ENCODE measurements at regions not wholly inside any gene's neighbourhood (a gene's known extent, or its start where the extent isn't known, plus 50 kb on each side); places are given as distances from the start of the nearest gene placed in this dataset.

DNA sequence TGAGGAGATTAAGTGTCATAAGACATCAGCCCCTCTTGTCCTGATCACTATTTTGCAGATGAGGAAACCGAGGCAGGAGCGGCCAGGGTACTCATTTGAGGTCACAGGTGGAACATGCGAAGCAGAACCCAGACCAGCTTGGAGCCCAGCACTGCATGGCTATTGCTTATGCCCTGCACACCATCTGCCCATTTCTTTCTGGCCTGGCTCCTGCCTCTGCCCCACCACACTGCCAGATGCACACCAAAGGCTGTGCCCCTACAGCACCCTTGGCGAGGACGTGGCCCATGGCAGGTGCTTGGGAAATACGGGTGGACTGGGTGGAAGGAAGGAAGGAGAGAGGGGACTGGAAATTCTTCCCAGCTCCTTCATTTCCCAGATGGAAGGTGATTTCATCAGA is 222.9 kb downstream of the CTTN start:
- no peak overlapping the region for H3K4me3 ChIP-seq (ENCODE audit: low read depth, low read length)
- TF ChIP-seq, protein P1, sequence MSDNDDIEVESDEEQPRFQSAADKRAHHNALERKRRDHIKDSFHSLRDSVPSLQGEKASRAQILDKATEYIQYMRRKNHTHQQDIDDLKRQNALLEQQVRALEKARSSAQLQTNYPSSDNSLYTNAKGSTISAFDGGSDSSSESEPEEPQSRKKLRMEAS (IDR thresholded peaks at IDR 0.05; ENCODE audit: low read depth, low read length) = no peak
- TF ChIP-seq, protein P2, sequence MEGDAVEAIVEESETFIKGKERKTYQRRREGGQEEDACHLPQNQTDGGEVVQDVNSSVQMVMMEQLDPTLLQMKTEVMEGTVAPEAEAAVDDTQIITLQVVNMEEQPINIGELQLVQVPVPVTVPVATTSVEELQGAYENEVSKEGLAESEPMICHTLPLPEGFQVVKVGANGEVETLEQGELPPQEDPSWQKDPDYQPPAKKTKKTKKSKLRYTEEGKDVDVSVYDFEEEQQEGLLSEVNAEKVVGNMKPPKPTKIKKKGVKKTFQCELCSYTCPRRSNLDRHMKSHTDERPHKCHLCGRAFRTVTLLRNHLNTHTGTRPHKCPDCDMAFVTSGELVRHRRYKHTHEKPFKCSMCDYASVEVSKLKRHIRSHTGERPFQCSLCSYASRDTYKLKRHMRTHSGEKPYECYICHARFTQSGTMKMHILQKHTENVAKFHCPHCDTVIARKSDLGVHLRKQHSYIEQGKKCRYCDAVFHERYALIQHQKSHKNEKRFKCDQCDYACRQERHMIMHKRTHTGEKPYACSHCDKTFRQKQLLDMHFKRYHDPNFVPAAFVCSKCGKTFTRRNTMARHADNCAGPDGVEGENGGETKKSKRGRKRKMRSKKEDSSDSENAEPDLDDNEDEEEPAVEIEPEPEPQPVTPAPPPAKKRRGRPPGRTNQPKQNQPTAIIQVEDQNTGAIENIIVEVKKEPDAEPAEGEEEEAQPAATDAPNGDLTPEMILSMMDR (IDR thresholded peaks at IDR 0.05; ENCODE audit: low read depth, low read length) = no peak
- no peak for DNase-seq (ENCODE audit: low read depth)

DNA sequence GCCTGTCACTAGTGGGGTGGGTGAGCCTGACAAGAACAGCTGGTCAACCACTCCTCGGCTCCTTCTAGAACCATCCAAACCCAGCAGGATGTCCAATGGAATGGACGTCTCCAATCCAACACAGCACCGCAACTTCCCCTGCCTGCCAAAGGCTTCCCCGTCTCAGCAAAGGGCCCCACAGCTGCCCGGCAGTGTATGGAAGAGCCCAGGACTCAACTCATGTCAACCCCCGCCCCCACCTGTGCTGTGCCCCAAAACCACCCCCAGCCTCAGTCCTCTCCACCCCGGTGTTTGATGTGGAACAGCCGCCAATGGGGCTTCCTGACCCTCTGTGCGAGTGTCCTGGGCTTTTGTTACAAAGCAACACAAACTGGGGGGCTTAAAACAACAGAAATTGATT is 223.8 kb downstream of the CTTN start:
- TF ChIP-seq, protein P1 (IDR thresholded peaks at IDR 0.05; ENCODE audit: low read depth, low read length) = no peak
- TF ChIP-seq MYC (IDR thresholded peaks at IDR 0.05; ENCODE audit: low read depth, low read length) (no peak), POLR2A (IDR thresholded peaks at IDR 0.05; ENCODE audit: extremely low read depth, insufficient read length) (no peak)
- TF ChIP-seq, protein P2 (IDR thresholded peaks at IDR 0.05; ENCODE audit: low read depth, low read length) = no peak
- no peak overlapping the region for H3K4me3 ChIP-seq (ENCODE audit: low read depth, low read length)
- no peak for DNase-seq (ENCODE audit: low read depth)

DNA sequence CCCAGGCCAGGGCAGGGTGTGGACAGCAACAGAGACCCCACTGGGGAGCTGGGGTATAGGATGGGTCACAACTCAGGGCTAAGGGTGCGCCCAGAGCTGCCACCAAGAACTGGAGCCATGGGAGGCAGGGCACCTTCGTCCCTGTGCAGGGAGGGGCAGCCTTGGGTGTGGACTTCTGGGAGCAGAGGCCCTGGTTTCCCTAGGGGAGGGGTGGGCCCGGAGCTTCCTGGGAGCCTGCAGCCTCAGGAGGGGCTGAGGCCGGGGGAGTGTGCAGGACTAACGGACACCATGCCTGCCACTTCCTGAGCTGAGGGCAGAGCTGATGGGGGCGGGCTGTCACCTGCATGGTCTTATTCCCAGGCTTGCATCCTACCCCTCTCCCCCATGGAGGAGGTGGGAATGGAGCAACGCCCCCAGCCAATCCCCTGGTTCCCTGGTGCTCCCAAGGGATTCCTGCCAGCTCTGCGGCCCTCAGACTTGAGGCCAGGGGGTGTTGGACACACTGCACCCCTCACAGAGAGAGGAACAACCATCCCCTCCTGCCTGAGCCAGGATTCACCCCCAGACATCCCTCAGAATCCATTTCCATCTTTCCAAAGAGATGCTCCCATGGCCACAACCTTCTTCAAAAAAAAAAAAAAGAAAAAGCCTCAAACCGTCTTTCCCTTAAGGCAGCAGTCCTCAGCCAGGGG is 225.7 kb downstream of the CTTN start:
- TF ChIP-seq MYC (IDR thresholded peaks at IDR 0.05; ENCODE audit: low read depth, low read length) = no peak
- TF ChIP-seq, protein P1 (IDR thresholded peaks at IDR 0.05; ENCODE audit: low read depth, low read length) = no peak
- no peak for TF ChIP-seq POLR2A (IDR thresholded peaks at IDR 0.05; ENCODE audit: extremely low read depth, insufficient read length)
- TF ChIP-seq, protein P2 (IDR thresholded peaks at IDR 0.05; ENCODE audit: low read depth, low read length) = no peak
- no peak overlapping the region for H3K4me3 ChIP-seq (ENCODE audit: low read depth, low read length)
- peak; percentile 61 for DNase-seq (ENCODE audit: low read depth)

DNA sequence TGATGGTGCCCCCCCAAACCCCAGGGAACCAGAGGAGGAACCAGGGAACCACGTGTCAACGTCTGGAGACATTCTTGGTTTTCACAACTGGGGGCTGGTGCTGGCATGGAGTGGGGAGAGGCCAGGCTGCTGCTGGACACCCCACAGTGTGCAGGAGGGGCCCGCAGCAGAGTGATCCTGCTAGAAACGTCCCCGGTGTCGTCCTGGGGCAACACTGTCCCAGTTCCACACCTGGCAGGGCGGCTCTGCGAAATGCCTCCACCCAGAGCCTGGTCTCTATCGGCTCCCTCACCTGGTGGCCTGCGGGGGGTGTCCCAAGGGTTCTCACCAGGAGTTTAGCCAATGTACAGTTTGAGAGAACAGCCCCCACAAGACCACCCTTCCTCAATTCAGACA is 226.3 kb downstream of the CTTN start:
- TF ChIP-seq, protein P1 (IDR thresholded peaks at IDR 0.05; ENCODE audit: low read depth, low read length) = peak; percentile 34; the same call in 1 of the 2 replicates
- no peak for TF ChIP-seq POLR2A (IDR thresholded peaks at IDR 0.05; ENCODE audit: extremely low read depth, insufficient read length)
- no peak for TF ChIP-seq MYC (IDR thresholded peaks at IDR 0.05; ENCODE audit: low read depth, low read length)
- DNase-seq (ENCODE audit: low read depth) = peak; percentile 48
- no peak overlapping the region for H3K4me3 ChIP-seq (ENCODE audit: low read depth, low read length)

DNA sequence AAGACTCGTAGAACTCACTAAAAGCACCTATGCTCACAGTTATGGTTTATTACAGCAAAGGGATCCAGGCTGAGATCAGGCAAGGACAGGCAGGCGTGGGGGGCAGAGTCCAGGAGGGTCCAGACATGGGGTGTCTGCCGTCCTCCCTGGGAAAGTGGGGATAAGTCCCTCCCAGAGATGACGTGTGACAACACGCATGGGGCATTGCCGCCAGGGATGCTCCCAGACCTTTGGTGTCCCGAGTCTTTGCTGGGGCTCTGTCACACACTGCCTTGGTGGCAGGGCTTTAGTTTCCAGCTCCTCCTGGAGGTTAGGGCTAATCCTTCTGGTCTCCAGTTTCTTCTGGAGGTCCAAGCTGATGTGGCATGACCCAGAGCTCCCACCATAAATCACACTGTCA is 226.7 kb downstream of the CTTN start:
- H3K4me3 ChIP-seq (ENCODE audit: low read depth, low read length) = no peak overlapping the region
- DNase-seq (ENCODE audit: low read depth) = no peak
- TF ChIP-seq, protein P1 (IDR thresholded peaks at IDR 0.05; ENCODE audit: low read depth, low read length) = no peak
- TF ChIP-seq, protein P2 (IDR thresholded peaks at IDR 0.05; ENCODE audit: low read depth, low read length) = no peak
- TF ChIP-seq MYC (IDR thresholded peaks at IDR 0.05; ENCODE audit: low read depth, low read length) (no peak), POLR2A (IDR thresholded peaks at IDR 0.05; ENCODE audit: extremely low read depth, insufficient read length) (no peak)

DNA sequence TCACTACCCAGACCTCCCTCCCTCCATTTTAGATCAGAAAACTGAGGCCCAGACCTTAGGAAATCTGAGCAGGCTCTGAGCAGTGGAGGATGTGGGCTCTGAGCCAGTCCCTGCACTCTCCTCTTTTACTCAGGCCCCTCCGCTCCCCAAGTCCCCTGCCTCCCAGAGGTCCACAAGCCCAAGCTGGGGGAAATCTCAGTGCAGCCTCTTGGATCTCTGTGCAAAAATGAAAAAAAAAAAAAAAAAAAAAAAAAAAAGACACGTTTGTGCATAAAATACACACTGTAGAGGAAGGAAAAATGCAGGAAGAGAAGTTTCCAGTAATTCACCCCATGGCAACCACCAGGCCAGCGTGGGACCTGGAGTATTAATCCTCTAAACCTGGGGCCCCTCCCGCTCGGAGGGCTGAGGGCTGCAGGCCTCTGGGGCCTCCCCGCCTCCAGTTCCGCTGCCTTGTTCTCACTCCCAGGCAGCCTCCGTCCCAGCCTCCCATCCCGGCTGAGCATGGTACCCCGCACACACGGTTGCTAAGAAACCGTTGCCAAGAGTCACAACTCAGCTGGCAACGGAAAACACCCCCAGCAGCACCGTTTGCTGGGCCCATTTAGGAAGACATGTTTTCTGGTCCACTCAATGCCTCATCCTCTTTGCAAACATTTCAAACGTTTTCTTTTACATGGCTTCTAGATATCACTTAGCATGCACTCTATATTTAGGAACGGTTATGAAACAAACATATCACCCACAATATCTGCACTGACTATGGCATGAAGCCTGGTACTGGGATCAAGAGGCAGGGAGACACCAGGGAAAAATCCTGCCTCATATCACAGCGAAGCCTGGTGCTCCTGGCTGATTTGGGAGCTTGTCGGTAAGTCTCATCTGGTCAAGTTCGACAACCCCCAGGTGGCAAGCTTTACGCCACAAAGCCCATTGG is 227.5 kb downstream of the CTTN start:
- no peak for DNase-seq (ENCODE audit: low read depth)
- TF ChIP-seq MYC (IDR thresholded peaks at IDR 0.05; ENCODE audit: low read depth, low read length) = no peak
- TF ChIP-seq, protein P1 (IDR thresholded peaks at IDR 0.05; ENCODE audit: low read depth, low read length) = no peak
- TF ChIP-seq POLR2A (IDR thresholded peaks at IDR 0.05; ENCODE audit: extremely low read depth, insufficient read length) = no peak
- TF ChIP-seq, protein P2 (IDR thresholded peaks at IDR 0.05; ENCODE audit: low read depth, low read length) = no peak
- no peak overlapping the region for H3K4me3 ChIP-seq (ENCODE audit: low read depth, low read length)

Measured in NB4 (cell line).